SU-DHL-6 (cell line): ENCODE measurements at regions not wholly inside any gene's neighbourhood (a gene's known extent, or its start where the extent isn't known, plus 50 kb on each side); places are given as distances from the start of the nearest gene placed in this dataset.

ENCODE experiments used
- EZH2phosphoT487 ChIP-seq: fragments of 200-600 bp; sonication (generic), shearing (Covaris generic); conservative IDR thresholded peaks from 2 replicates; pipeline ENCODE4 v1.6.1; 2018; ENCODE audit warnings: mild to moderate bottlenecking, antibody characterized with exemption, low read length, moderate library complexity, mixed read lengths
- TF ChIP-seq, protein P1 (sequence below): fragments of 200-600 bp; sonication (generic); IDR thresholded peaks from one replicate; pipeline ENCODE4 v1.5.1; 2017; ENCODE audit warnings: antibody characterized with exemption, mild to moderate bottlenecking, low read length, moderate library complexity; ENCODE audit not compliant: insufficient read depth, poor library complexity, severe bottlenecking

GRCh38 chr1:22223176-22223575 lies 80.3 kb upstream of the WNT4 start:
- TF ChIP-seq, protein P1, sequence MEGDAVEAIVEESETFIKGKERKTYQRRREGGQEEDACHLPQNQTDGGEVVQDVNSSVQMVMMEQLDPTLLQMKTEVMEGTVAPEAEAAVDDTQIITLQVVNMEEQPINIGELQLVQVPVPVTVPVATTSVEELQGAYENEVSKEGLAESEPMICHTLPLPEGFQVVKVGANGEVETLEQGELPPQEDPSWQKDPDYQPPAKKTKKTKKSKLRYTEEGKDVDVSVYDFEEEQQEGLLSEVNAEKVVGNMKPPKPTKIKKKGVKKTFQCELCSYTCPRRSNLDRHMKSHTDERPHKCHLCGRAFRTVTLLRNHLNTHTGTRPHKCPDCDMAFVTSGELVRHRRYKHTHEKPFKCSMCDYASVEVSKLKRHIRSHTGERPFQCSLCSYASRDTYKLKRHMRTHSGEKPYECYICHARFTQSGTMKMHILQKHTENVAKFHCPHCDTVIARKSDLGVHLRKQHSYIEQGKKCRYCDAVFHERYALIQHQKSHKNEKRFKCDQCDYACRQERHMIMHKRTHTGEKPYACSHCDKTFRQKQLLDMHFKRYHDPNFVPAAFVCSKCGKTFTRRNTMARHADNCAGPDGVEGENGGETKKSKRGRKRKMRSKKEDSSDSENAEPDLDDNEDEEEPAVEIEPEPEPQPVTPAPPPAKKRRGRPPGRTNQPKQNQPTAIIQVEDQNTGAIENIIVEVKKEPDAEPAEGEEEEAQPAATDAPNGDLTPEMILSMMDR = no peak
- TF ChIP-seq EZH2phosphoT487 = no peak
